ENCODE measurements at regions not wholly inside any gene's neighbourhood (a gene's known extent, or its start where the extent isn't known, plus 50 kb on each side); places are given as distances from the start of the nearest gene placed in this dataset.
"Not testable (repeated sequence)": the region's sequence is repeated elsewhere in the genome, so short reads cannot be mapped to it uniquely, and the experiment has no call there.

DNA sequence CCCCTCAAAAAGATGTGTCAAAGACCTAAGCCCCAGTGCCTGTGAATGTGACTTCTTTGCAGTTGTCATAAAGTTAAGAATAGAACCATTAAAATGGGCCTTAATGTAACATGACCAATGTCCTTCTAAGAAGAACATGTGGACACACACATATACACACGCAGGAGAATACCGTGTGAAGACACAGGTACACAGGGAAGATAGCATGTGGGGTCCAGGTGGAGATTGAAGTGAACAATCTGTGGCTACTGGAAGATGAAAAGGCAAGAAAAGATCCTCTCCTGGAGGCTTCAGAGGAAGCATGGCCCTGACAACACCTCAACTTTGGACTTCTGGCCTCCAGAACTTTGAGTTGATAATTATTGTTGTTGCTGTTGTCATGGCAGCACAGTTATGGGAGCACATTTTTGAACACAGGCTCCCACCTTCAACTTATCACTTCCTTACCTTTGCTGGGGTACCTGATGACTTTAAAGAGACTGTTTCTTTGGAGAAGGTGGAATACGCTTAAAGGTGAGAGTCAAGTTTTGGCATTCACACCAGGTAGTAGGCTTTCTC is 123.5 kb upstream of the ADCY2 start:
- DNase-seq (ENCODE audit: extremely low read depth, low read depth), result no peak
- TF ChIP-seq, protein P1, sequence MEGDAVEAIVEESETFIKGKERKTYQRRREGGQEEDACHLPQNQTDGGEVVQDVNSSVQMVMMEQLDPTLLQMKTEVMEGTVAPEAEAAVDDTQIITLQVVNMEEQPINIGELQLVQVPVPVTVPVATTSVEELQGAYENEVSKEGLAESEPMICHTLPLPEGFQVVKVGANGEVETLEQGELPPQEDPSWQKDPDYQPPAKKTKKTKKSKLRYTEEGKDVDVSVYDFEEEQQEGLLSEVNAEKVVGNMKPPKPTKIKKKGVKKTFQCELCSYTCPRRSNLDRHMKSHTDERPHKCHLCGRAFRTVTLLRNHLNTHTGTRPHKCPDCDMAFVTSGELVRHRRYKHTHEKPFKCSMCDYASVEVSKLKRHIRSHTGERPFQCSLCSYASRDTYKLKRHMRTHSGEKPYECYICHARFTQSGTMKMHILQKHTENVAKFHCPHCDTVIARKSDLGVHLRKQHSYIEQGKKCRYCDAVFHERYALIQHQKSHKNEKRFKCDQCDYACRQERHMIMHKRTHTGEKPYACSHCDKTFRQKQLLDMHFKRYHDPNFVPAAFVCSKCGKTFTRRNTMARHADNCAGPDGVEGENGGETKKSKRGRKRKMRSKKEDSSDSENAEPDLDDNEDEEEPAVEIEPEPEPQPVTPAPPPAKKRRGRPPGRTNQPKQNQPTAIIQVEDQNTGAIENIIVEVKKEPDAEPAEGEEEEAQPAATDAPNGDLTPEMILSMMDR (IDR thresholded peaks at IDR 0.05; ENCODE audit: low read depth, low read length), result no peak

DNA sequence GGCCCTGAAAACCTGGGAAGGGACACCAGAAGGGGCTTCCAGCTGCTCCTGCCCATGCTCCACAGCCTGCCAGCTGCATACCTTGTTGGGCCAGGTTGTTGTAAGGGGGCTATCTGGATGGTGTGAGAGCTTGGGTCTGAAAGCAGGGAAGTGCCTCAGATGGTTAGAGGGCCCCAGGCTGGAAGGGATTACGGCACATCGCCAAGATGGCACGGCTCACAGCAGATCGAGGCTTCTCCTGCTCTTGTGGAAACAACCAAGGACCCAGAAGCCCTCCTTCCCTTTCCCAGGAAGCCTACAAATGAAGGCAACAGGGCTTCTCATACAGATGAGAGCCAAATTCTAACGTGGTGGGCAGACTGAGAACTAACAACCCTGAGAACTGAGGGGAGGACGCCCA is 121.7 kb upstream of the ADCY2 start:
- TF ChIP-seq, protein P1 (IDR thresholded peaks at IDR 0.05; ENCODE audit: low read depth, low read length), result no peak

DNA sequence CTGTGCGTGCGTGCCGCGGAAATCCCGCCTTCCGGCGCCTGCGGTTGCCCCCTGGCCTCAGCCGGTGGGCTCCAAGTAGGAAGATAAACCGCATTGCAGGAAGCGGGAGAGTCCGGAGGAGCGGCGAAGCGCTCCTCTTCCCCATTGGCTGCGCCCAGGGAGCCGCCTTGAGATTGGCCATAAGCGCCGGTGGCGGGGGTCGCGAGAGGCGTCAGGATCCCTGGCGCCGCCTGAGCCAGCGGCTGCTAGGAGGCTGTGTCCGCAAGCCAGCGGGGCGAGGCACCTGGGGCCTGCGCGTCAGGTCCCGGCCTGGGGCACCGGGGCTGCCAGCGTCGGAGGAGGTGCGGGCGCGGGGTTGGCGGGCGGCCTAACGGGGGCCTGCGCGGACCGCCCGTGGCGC is 106.3 kb upstream of the ADCY2 start:
- not testable (repeated sequence) for DNase-seq (ENCODE audit: extremely low read depth, low read depth)

More for the DNA sequence above, 121.7 kb upstream of the ADCY2 start:
- no peak for DNase-seq (ENCODE audit: extremely low read depth, low read depth)

DNA sequence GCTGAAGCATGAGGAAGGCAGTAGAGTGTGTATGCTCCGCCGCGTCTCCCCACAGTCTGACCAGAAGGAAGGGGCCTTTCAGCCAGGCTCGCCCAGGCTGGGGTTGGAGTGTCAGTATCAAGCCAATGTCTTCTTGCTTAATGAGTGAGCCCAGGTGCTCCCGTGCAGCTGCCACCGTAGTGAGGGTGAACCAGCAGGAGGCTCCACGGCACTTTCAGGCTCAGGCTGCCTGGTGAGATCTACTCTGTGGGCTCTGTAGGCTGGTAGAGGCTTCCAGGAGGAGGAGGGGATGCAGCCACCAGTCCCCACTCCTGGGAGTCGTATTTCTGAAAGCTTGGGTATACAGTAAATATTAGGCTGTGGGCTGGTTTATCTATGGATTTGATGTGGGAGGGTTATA is 98.1 kb upstream of the ADCY2 start:
- not testable (repeated sequence) for DNase-seq (ENCODE audit: extremely low read depth, low read depth)

DNA sequence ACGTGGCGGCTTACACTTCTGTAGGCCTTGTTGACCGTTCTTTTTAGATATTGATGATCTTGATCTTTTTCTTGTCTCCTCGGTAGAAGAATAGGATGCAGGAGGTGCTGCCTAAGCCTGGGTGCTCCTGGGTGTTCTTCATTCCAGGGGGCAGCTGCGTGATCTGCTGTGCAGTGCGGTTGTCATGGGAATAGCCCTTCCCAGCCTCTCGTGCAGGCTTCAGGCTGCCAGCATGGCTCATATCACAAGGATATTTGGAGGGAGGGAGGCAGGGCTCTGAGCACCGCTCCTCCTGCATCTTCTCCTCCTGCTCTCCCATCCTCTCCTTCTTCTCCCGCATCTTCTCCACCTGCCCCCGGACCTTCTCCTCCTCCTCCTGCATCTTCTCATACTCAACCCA is 96.2 kb upstream of the ADCY2 start:
- not testable (repeated sequence) for DNase-seq (ENCODE audit: extremely low read depth, low read depth)

DNA sequence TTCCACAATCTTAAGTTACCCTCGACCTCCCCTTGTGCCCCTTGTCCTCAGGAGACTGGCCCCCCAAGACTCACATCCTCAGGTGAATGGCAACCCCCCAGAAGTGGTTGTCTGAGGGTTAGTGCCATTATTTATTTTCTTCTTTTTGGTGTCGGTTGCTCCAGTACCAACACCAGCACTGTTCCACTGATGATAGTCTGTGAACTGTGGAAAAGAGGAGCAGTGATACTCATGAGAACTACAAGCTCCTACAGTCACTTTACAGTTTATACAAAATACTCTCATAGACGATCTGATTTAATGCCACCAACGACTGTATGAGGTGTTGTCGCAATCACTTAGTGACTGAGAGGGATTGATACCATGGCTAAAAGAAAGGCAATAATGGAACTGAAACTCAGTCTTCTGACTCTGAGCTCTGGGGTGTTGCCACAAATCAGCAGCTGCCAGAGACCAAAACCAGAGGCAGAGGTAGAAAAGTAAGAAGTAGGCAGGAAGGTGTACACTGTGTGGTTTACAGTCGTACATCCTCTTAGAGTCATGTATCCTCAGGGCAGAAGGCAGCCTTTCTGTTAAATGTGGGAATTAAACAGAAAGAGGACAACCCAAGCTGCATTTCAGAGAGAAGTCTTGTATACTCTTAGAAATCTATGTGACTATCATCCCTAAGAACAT is 90.8 kb upstream of the ADCY2 start:
- DNase-seq (ENCODE audit: extremely low read depth, low read depth), result not testable (repeated sequence)

DNA sequence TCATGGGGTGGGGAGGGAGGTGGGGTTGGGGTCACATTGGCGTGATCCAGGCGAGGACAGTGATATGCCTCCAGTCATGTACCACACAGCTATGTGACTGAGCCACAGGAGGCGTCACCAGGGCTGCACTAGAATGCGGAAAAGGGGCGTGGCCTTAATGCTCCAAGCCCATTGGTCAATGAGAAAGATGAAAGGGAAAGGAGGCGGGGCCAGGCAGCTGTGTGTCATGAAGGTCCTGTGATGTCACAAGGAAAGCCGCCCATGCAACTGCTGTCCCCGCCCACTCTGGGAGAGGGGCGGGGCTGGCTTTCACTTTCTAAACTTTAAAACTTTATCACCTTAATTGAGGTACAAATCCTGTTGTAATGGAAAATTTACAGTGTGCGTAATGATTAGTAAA is 89.4 kb upstream of the ADCY2 start:
- not testable (repeated sequence) for DNase-seq (ENCODE audit: extremely low read depth, low read depth)

DNA sequence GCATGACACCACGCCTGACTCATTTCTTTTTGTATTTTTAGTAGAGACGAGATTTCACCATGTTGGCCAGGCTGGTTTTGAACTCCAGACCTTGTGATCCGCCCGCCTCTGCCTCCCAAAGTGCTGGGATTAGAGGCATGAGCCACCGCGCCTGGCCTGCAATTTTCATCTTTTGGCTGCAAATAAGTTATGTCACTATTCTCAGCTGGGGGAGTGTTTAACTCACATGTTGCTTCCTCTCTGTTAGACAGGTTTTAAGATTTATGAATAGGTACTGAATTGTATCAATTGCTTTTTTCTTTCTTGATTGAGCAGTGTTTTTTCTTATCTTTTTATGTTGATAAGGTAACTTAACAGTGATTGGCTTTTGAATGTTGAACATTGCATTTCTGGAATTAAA is 88.2 kb upstream of the ADCY2 start:
- DNase-seq (ENCODE audit: extremely low read depth, low read depth), result not testable (repeated sequence)

DNA sequence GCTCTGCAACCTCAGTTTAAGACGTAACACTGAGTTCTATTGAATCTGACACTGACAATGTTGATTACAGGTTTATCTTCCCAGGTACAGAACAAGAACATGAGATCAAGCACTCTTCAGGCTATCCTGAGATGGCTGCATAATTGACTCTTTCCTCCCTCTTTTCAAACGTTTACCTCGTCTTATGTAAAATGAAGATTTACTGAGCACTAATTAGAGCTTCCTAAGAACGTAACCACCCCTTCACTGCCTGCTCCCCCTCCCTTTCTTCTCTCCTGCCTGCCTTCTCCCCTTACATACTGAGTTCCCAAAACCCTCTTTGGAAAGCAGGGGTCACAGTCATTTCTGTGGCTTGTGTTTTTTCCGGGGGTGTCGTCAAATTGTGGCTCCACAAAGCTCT is 86.2 kb upstream of the ADCY2 start:
- not testable (repeated sequence) for DNase-seq (ENCODE audit: extremely low read depth, low read depth)

DNA sequence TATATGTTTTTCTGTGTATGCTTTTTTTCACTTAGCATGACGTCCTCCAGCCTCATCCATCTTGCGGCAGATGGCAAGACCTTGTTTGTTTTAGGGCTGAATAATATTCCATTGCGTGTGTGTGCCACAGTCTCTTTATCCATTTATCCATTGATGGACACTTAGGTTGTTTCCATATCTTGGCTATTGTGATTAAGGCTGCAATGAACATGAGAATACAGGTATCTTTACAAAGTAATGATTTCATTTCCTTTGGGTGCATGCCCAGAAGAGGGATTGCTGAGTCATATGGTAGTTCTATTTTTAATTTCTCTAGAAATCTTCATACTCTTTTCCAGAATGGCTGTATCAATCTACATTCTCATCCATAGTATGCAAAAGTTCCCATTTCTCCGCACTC is 85.3 kb upstream of the ADCY2 start:
- not testable (repeated sequence) for DNase-seq (ENCODE audit: extremely low read depth, low read depth)

DNA sequence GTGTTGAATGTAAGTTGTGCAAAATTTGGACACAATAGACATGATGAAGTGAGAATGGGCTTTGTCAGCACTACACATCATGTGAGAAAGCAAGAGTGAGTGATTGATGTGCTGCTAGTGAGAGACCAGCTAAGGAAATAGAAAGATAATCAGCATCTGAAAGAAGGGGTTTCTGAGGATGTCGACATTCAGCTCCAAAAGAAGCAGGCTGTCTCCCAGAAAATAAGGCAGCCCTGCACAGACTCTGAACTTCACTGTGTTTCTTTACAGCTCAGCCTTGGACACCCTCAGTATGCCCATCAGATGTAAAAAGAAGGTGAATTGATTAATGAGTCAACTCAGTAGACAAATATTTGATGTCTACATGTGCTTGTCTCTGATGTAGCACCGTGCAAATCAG is 80.8 kb upstream of the ADCY2 start:
- TF ChIP-seq, protein P1 (IDR thresholded peaks at IDR 0.05; ENCODE audit: low read depth, low read length), result no peak
- DNase-seq (ENCODE audit: extremely low read depth, low read depth), result no peak

DNA sequence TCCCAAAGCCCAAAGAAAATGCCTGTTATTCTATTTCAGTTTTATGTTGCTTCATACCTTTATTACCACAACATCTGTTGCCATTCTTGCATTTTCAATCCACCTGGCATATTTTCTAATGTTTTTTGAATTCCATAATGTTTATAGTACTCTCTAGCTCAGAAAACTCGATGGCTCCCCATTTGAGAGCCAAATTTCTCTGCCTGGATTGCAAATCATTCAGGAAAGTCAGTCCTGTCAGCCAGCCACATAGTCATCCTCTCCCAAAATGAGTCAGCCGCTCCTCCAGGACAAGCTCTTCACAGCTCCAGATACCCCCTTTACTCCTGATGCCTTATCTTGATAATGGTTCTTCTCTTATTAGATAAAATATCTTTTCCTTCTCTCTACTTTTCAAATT is 78.2 kb upstream of the ADCY2 start:
- TF ChIP-seq, protein P1 (IDR thresholded peaks at IDR 0.05; ENCODE audit: low read depth, low read length), result no peak
- no peak for DNase-seq (ENCODE audit: extremely low read depth, low read depth)
